Stimulated activated CD8-positive, alpha-beta memory T cell treated with anti-CD3 and anti-CD28 coated beads, Interleukin-15, amount 100 ng/mL, for 4 hours (primary cell): ENCODE measurements at regions not wholly inside any gene's neighbourhood (a gene's known extent, or its start where the extent isn't known, plus 50 kb on each side); places are given as distances from the start of the nearest gene placed in this dataset.

Experiments used
- DNase-seq, 2 donors: peaks; one replicate each; pipeline ENCODE4 v3.0.0-alpha.2; 2020; ENCODE audit warnings: low read depth in 2 of 2

DNA sequence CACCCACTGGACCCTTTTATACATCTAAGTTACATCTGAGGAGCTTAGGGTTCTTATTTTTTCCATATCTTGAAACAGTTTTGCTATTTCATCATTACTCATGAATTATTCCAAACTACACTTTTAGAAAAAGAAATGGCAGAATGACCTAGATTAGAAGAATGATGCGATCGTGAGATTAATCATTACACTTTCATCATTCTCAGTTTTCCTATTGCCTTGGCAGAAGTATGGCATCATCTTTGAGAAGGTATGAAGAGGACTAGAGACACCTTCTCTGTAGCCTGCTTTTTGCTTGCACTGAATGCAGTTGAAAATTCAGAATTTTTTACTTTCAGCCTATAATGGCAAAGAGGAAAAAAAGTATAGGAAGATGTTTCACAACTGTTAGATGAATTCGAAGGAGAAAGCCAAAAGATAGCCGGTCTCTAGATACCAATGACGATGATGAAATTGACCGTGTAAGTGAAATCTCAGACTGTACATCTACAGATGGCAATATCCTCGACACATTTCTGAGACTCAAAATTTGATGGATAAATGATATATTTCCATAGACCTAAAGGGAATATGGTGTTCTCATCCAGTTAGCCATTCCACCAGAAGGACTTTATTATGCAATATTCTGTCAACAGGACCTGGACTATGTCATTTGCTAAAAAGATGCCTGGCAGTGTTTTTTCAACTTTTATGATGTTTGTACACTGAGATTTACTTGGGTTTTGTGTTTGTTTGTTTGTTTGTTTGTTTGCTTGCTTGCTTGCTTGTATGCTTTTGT lies 191.8 kb downstream of the TOMM20 start:
- DNase-seq: no peak

DNA sequence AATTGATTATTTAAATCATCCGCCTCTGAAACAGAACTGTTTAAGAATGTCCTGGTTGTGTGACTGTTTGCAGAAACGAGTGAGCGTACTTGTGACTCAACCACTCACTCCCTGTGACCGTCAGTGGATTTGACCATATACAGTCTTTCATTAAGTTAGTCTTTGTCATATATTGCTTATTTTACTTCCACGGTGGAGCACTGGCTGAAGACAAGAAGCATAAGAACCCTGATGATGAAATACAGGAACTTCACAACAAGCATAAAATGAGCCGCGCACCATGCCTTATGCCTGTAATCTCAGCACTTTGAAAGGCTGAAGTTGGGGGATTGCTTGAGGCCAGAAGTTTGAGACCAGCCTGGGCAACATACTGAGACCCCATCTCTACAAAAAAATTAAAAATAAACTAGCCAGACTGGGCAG lies 194.0 kb downstream of the TOMM20 start:
- no peak for DNase-seq

GRCh38 chr1:234933475-234933874 lies 195.2 kb downstream of the TOMM20 start:
- no peak for DNase-seq

DNA sequence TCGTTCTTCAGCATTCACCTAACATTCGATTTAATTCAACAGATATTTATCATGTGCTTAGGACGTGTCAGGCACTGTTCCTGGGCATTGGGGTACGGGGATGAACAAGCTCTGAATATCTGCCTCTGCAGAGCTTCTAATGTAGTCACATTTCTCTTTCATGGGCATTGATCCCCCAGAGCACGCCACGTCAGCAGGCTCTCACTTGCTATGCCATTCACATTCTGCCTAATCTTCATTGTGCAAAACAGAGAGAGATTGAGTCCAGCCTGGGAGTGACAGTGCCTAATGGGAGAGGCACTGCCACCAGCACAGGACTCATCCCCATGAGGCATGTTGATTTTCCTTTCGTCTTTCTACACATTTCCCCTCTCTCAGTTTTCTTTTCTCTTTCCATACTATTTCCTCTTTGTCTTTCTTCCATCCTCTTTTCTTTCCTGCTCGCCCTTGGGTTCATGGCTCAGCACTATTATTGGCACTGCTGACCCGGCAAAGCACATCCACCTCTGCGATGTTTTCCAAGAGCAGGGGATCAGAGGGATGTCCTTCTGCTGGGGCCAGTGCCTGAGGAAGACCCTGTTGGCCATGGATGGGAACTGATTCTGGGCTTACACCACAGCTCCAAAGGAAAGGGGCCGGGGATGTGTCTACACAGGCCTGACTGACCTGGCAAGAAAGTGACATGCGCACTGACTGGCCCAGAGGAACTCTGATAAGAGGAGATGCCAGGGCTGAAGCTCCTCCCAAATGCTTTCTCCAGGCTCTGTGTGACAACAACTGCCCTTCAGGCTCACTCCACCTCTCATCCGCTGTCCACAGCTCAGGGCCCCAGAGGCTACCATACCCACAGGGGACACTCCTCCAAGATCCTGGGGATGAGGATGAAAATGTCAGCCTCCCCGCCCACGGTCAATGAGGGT lies 195.9 kb downstream of the TOMM20 start:
- no peak for DNase-seq

- no peak for DNase-seq
Observed at GRCh38 chr1:234932106-234932505, 196.5 kb downstream of the TOMM20 start.

- DNase-seq: no peak
Observed at GRCh38 chr1:234931404-234931973, 197.1 kb downstream of the TOMM20 start.

- DNase-seq: no peak
Observed at GRCh38 chr1:234929369-234929768, 199.3 kb downstream of the TOMM20 start.

DNA sequence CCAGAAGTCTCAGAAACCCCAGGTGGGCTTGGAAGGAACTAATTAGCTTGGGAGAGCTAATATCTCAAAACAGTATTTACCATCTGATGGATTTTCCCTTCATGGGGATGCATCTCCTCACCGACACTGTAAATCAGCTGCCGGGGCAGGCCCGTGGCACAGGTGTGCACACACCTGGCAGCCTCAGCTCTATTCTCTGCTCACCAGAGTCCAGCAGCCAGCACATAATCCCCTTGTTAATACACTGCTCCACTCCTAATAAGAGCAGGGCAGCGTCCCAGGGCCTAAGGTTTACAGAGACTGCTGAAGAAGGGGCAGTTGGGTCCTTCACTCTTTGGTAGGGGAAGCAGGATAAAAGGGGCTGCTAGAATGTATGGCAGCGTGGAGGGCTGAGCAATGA lies 200.0 kb downstream of the TOMM20 start:
- DNase-seq: no peak

DNA sequence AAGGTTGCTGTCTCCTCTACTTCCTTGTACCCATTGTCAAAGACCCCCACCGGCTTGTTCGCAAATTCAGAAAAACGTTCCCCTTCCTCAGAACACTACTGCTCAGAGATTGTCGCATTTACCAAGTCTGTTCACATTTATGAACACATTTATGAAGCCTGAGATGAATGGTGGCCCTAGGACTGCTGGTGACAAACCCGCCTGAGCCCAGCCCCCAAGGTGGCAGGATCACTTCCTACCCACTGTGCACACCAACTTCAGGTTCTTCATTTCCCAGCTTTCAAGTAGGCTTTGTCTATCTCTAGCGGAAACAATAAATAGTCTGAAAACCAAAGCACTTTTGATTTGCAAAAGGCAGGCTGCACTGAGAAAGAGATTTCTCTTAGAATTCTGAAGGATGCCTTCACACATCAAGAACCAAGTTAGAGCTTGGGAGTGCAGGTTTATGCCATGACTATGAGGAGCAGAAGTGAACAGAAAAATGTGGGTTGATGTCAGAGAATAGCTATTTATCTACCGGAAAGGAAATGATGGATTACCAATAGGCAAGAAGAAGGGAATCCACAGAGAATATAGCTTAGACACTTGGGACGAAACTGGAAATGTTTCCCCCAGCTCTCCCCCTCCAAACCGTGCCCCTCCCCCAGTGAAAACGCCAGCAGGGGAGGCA lies 200.5 kb downstream of the TOMM20 start:
- DNase-seq: no peak

DNA sequence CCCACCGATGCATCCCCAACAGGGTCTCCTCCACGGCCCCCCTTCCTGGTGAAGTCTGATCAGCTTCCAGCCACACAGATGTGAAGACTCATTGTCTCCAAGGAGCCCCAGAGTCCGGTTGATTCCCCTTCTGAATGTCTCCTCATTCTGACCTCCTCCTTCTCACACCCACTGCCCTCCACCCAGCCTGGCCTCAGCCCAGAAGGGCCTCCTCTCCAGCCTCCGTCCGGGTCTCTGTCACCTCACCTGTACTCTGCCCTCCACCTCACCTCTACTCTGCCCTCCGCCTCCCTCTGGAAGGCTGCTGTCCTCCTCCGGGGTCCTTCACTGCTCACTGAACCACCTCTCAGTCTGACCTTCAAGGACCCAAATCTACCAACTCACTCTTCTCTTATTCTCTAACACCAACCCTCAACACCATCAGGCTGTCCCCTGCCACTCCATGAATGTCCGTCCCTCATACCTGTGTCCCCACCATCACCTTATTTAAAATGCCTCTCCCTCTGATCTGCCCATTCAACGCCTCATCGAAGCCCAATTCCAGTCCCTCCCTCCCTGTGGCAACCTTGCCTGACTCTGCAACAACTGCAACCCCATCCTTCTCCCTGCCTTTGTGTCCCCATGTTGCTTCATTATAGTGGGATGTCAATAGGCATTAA lies 201.2 kb downstream of the TOMM20 start:
- no peak for DNase-seq

- DNase-seq: no peak
Observed at GRCh38 chr1:234926559-234927311, 201.9 kb downstream of the TOMM20 start.

- no peak for DNase-seq
Observed at GRCh38 chr1:234926264-234926558, 202.4 kb downstream of the TOMM20 start.

DNA sequence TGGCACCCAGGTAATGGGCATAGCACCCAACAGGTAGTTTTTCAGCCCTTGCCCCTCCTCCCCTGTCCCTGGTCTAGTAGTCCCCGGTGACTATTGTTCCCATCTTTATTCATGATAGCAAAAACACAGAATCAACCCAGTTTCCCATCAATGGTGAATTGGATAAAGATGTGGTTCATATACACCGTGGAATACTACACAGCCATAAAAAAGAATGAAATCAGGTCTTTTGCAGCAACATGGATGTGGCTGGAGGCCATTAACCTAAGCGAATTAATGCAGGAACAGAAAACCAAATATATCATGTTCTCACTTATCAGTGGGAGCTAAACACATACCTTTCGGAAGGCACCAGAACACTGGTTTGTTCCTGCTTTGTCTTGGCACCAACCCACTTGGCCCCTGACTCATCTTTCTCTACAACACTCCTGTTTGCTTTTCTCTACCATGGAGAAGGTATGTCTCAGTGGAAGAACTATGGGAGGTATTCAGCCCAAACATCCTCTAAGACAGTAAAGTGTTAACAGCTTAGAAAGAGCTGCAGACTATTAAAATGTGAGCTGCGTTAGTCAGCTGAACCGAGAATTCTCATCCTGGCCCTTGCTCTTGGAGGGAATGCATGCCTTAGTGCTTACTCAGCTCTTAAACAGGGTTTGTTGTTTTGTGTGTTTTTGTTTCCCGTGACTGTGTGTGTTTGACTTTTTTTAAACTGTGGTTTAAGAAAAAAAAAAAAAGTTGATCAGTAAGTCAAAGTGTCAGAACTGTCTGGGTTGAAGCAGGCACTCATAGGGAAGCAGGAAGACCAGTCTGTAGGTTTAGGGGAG lies 203.0 kb downstream of the TOMM20 start:
- no peak for DNase-seq

DNA sequence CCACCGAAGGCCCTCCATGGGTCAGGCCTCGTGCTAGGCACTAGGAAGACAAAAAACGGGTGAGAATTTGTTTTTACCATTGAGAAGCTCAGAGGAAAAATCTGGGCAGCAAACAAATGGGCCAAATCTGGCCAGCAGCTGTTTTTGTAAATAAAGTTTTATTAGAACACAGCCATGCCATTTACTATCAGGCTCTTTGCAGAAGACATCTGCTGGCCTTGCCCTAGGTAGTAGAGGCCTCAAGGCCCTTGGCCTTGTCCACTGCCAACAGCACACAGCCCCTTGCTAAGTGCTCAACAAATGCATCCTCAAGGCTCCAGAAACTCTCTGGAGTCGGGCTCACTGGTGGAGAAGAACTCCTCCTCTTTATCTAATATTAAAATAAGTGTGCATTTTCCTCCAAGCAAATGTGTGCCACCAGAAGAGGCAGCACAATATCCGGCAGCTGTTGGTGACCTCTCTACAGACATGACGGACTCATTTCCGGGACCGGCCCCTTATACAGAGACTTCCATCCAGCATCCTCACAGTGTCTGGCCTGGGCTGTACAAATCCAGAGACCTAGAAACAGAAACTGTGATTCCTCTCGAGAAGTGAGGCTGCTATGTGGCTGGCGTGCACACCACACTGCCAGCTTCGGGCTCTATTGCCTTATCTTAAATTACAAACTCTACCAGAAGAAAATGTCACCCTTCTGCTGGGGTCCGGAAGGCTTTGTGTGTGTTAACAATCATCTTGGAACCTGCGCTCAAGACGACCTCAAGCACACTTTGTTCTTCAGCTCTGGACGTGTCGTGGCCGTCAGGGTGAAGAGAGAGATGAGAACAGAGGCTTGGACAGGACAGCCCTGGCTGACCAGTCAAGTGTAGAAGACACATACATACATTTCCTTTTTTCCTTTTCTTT lies 203.9 kb downstream of the TOMM20 start:
- DNase-seq: no peak

GRCh38 chr1:234923626-234924025 lies 205.0 kb downstream of the TOMM20 start:
- DNase-seq: no peak

GRCh38 chr1:234922987-234923386 lies 205.7 kb downstream of the TOMM20 start:
- DNase-seq: no peak

- no peak for DNase-seq
Observed at GRCh38 chr1:234921266-234922062, 207.2 kb downstream of the TOMM20 start.

DNA sequence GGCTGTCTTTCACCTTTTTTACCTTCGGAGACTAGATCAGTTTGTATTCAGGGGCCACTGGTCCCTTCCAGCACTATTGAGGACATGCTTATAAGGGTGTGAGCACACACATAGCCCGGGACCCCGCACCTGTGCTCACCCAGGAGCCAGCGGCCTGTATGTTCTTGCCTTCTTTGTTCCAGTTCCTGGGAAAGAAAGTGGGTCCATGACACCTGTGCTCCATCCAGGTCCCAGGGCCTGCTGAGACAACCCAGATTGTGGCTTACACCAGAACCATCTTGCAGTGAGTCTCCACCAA lies 207.8 kb downstream of the TOMM20 start:
- no peak for DNase-seq
